NCI-H2107 treated with DMSO at 0.1 percent for 48 hours (cell line): ENCODE measurements at regions not wholly inside any gene's neighbourhood (a gene's known extent, or its start where the extent isn't known, plus 50 kb on each side); places are given as distances from the start of the nearest gene placed in this dataset.
A peak's percentile ranks its signal among the peaks of the same experiment; 100 is the strongest.
"Not testable (repeated sequence)": the region's sequence is repeated elsewhere in the genome, so short reads cannot be mapped to it uniquely, and the experiment has no call there.

Experiments
- DNase-seq: peaks from one replicate; lab custom pipeline; 2025; ENCODE audit not compliant: unreplicated experiment; lab: John Stamatoyannopoulos, UW

- no peak for DNase-seq
Observed at GRCh38 chr3:187540847-187541246, 129.3 kb downstream of the SST start.

GRCh38 chr3:187536185-187536584 lies 134.0 kb downstream of the SST start:
- no peak for DNase-seq

GRCh38 chr3:187533797-187534196 lies 136.4 kb downstream of the SST start:
- DNase-seq, result no peak

GRCh38 chr3:187531831-187532230 lies 138.4 kb downstream of the SST start:
- DNase-seq, result no peak

- no peak for DNase-seq
Observed at GRCh38 chr3:187522890-187523289, 147.3 kb downstream of the SST start.

- no peak for DNase-seq
Observed at GRCh38 chr3:187522293-187522692, 147.9 kb downstream of the SST start.

- no peak for DNase-seq
Observed at GRCh38 chr3:187521546-187521945, 148.6 kb downstream of the SST start.

- no peak for DNase-seq
Observed at GRCh38 chr3:187520027-187520945, 149.9 kb downstream of the SST start.

- no peak for DNase-seq
Observed at GRCh38 chr3:187519428-187519890, 150.7 kb downstream of the SST start.

- no peak for DNase-seq
Observed at GRCh38 chr3:187518616-187519015, 150.4 kb downstream of the RTP4 start.

GRCh38 chr3:187518207-187518606 lies 150.0 kb downstream of the RTP4 start:
- DNase-seq, result no peak

- no peak for DNase-seq
Observed at GRCh38 chr3:187516446-187517185, 148.4 kb downstream of the RTP4 start.

GRCh38 chr3:187507905-187508304 lies 139.7 kb downstream of the RTP4 start:
- DNase-seq, result no peak

- no peak for DNase-seq
Observed at GRCh38 chr3:187507266-187507665, 139.1 kb downstream of the RTP4 start.

- DNase-seq, result no peak
Observed at GRCh38 chr3:187504435-187504834, 136.2 kb downstream of the RTP4 start.

- DNase-seq, result no peak
Observed at GRCh38 chr3:187498211-187498724, 130.1 kb downstream of the RTP4 start.

- DNase-seq, result peak; percentile 64
Observed at GRCh38 chr3:187497052-187497451, 128.9 kb downstream of the RTP4 start.

GRCh38 chr3:187494056-187494455 lies 125.9 kb downstream of the RTP4 start:
- not testable (repeated sequence) for DNase-seq

GRCh38 chr3:187491371-187491770 lies 123.2 kb downstream of the RTP4 start:
- DNase-seq, result no peak

- no peak for DNase-seq
Observed at GRCh38 chr3:187490366-187490765, 122.2 kb downstream of the RTP4 start.

GRCh38 chr3:187484547-187485295 lies 116.5 kb downstream of the RTP4 start:
- DNase-seq, result no peak
